ENCODE measurements at regions not wholly inside any gene's neighbourhood (a gene's known extent, or its start where the extent isn't known, plus 50 kb on each side); places are given as distances from the start of the nearest gene placed in this dataset.

DNA sequence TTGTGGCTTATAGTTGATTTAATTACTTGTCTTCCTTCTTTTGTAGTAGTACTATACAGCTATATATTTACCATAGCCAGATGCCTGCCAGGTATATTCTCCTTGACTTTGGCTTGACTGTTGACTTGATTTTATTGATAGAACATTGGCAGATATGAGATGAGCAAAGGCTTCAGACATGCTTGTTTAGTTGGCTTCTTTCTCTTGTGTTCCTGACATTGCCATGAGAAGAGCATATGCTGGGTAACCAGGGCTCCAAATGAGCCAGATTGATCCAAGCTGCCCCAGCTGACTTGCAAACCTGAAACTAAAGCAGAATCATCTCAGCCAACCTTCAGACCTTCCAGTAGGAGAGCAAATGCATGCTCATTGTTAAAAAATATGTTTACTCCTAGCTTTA, 508.1 kb upstream of the BTBD3 start:
- TF ChIP-seq ZNF136 (CRISPR knock-in tag; IDR thresholded peaks at IDR 0.05; ENCODE audit: low read depth) (no peak), ZC3H13 (CRISPR knock-in tag; IDR thresholded peaks at IDR 0.05) (no peak), SYNCRIP (IDR thresholded peaks at IDR 0.05; ENCODE audit: insufficient read depth, low read depth, low read length) (no peak), U2AF1 (optimal IDR thresholded peaks at IDR 0.05; ENCODE audit: low read depth, low read length) (no peak), TSC22D2 (CRISPR knock-in tag; IDR thresholded peaks at IDR 0.05; ENCODE audit: borderline replicate concordance) (no peak)
- TF ChIP-seq, protein P1, sequence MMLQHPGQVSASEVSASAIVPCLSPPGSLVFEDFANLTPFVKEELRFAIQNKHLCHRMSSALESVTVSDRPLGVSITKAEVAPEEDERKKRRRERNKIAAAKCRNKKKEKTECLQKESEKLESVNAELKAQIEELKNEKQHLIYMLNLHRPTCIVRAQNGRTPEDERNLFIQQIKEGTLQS (CRISPR knock-in tag; IDR thresholded peaks at IDR 0.05), result no peak
- TF ChIP-seq, protein P2, sequence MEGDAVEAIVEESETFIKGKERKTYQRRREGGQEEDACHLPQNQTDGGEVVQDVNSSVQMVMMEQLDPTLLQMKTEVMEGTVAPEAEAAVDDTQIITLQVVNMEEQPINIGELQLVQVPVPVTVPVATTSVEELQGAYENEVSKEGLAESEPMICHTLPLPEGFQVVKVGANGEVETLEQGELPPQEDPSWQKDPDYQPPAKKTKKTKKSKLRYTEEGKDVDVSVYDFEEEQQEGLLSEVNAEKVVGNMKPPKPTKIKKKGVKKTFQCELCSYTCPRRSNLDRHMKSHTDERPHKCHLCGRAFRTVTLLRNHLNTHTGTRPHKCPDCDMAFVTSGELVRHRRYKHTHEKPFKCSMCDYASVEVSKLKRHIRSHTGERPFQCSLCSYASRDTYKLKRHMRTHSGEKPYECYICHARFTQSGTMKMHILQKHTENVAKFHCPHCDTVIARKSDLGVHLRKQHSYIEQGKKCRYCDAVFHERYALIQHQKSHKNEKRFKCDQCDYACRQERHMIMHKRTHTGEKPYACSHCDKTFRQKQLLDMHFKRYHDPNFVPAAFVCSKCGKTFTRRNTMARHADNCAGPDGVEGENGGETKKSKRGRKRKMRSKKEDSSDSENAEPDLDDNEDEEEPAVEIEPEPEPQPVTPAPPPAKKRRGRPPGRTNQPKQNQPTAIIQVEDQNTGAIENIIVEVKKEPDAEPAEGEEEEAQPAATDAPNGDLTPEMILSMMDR (CRISPR knock-in tag; IDR thresholded peaks at IDR 0.05), result no peak
